HG02973 (cell line): ENCODE measurements at regions not wholly inside any gene's neighbourhood (a gene's known extent, or its start where the extent isn't known, plus 50 kb on each side); places are given as distances from the start of the nearest gene placed in this dataset.

Experiments
- ATAC-seq: cut with Tn5 transposase; IDR thresholded peaks from one replicate; pipeline ENCODE4 v1.9.1; 2021; ENCODE audit warnings: moderate library complexity; ENCODE audit not compliant: unreplicated experiment

DNA sequence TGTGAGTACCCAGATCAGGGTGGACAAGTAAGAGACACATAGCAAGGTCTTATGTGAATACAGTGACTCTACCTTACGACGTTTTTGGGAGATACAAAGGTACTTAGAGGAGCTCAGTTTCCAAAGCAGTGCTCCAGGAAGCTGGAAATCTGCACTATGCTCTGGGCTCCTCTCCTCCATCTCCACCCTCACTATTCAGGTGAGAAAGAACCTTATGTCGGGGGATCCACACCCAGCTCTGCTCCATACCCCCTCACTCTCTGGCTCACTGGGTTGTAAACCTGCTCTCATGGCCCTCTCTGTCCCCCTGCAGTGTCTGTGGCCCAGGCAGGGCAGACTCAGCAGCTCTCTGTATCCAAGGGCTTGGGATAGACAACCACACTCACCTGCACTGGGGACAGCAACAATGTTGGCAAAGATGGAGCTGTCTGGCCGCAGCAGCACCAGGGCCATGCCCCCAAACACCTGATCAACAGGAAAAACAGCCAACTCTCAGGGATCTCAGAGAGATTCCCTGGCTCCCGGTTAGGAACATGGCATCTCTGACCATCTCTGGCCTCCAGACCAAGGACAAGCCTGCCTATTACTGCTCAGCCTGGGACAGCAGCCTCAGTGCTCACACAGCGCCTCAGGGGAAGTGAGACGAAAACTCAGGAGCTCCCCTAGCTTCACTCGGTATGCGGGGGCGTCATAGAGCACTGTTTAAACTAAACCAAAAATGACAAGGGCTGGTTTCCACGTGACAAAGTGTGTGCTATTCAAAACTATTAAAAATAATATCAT is 60.9 kb upstream of the TOP3B start:
- ATAC-seq, result no peak

DNA sequence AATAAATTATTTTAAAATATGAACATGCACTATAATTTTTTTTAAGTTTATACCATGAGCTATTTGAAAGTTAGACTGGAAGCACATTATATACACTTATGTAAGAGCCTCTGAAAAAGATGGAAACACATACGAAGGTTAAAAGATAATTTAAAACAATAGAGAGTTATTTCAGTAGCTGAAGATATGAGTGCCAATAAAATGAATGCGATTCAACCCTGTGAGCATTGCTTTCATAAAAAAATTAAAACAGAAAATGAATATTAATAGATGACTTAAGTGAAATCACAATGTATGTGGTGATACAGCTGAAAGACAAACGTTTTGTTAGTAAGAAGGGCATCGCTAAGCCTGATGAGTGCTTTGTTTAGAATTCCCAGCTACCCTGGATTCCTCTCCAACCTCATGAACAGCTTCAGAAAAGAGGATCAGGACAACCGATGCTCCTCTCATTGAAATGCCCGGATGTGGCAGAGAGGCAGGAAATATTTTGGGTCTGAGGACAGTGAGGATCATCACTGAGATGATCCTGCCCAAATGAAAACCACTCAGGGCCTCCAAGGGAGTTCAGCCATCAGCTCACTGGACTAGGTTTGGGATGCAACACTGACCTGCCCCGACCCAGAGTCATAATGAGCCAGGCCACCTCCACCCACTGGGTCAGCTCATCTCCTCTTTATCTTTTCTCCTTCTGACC is 60.2 kb upstream of the TOP3B start:
- ATAC-seq, result no peak

DNA sequence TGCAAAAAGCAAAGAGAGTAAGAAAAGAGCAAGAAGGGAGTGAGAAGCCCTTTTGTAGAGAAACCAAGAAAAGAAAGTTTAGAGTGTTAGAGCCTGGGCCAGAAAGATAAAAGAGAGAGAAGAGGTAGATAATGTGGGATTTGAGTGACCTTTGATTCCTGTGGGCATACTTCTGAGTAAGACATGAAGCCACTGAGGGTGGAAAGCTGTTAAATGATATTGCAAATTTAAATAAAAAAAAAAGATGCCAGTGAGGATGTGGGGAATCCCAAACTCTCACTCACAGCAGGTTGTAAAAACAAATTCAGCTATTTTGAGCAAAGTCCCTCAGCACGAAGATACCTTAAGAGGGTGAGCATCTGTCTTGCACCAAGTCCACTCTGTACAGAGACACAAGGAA is 59.4 kb upstream of the TOP3B start:
- ATAC-seq, result no peak

DNA sequence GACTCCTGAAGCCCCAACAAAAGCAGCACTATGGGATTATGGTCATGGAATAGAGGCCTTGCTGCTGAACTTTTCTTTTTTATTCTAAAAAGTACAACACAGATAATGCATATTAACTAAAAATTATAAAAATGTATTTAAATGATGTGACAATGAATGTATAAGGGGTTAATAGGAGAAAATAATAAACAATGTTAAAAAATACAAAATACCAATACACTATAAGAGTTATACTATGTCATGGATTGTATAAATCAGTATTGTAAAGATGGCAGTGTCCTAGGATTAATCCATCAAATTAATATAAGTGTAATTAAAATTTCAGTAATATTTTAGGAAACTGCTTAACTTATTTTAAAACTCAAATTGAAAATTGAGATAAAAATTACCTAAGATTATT is 58.3 kb upstream of the TOP3B start:
- no peak for ATAC-seq

DNA sequence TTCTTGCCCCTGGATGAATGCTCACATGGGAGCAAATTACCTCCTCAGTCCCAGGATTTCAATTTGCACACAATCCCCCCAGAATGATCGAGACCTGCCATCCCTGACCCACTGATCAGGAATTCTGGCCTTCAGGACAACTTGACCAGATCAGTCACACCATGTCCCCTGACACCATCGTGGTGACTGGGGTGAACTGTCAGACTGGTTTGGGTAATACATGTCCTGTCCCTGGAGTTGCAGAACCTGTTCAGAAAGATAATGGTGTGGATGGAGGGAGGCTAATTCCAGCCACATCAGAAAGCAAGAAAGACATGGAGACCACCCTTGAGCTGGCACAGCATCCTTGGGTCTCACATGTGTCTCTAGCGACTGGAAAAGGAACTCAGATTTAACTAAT is 57.9 kb upstream of the TOP3B start:
- ATAC-seq, result no peak

DNA sequence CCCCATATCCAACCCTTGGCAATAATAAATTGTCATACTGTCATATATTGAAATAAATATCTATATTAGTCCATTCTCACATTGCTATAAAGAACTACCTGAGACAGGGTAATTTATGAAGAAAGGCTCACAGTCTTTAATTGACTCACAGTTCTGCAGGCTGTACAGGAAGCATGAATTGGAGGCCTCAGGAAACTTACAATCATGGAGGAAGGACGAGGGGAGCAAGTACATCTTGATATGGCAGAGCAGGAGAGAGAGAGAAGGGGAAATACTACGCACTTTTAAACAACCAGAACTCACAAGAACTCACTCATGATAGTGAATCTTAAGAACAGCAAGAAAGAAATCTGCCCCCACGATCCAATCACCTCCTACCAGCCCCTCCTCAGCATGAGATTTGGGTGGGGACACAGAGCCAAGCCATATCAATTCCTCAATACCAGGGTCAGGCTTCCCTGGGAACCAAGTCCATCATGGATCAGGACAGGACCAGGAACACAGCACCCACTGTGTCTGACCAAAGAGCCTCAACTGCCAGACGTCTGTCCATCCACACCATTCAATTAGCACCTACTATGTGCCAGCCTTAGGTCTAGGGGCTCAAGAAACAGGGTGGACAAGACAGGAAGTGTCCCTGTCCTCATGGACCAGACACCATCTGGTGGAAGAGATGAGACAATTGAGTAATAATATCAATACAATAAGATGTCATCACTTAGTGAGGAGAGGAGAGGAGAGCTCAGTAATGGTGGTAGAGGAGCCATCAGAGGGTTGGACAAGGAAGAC is 56.9 kb upstream of the TOP3B start:
- ATAC-seq, result no peak

DNA sequence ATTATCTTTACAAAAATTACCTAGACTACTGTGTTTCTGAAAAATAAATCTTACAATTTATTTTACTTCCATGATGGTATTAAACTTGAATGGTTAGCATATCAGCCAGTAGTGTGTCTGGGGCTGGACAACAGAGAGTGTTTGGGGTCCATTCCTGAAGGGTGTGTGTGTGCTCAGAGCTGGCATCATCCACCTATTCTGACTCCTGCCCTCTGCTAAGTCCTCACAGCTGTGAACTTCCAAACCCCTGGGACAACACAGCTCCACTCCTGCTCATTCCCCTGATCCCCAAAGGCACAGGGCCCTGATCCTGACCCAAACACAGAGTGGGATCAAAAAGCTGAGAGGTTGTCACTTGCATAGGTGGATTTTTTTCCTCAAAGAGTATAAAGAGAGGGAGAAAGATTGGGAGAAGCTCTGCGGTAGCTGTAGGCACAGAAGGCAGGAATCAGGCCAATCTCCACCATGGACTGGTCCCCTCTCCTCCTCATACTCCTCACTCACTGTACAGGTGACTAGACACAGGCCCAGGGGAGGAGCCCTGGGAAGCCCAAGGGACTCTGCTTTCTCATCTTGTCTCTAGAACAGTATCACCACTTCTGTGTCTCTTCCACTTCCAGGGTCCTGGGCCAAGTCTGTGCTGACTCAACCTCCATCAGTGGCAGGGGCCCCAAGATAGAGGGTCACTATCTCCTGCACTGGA is 55.7 kb upstream of the TOP3B start:
- ATAC-seq, result no peak

DNA sequence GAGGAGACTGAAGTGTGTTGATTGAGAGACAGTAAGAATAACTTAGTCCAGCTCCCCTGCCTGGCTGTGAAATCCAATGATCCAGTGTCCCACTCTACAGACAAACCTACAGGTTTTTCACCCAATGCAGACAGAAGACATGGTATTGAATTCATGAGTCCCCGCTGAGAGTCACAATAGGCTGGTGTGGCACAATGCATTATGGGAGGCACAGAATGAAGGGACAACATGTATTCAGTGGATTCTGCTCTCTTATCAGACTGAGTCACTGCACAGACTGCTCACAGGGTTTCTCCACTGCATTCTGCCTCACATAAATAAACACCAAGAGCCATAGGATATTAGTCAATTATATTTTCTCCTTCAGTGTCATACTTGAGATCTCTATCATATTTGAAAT is 55.2 kb upstream of the TOP3B start:
- no peak for ATAC-seq

DNA sequence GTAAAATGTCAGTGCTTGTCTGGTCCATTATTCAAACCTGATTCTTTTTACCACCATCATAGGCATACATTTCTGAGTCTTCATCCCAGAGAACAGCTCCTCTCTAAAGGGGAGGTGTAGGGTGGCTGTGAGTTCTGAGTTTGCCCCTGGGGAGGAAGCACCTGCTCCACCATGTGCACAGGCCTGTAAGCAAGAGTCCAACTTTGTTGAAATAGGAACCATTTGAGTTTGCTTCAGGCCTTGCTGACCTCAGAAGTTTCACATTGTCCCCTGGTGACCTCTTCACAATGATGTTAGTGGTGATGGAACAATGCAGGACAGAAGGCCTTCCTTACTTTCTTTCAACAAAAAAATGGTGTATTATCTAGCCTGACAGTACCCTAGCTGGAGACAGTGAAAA is 54.6 kb upstream of the TOP3B start:
- ATAC-seq, result no peak

DNA sequence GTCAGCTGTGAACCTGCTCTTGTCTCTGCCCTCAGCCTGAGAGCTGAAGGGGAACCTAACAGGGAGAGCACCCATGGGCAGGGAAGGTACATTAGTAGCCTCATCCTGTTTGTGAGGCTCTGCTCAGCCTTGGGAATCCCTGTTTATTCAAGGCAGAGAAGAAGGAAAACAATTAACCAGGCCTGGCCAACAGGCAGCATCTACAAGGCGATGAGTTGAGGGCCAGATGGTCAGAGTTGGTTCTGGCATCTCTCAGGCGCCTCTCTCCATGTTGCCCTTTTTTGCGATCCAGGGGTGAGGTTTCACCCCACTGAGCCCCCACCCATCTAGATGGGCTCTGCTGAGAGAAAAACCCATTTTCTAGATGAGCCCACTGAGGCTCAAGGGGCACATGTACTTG is 54.0 kb upstream of the TOP3B start:
- no peak for ATAC-seq

DNA sequence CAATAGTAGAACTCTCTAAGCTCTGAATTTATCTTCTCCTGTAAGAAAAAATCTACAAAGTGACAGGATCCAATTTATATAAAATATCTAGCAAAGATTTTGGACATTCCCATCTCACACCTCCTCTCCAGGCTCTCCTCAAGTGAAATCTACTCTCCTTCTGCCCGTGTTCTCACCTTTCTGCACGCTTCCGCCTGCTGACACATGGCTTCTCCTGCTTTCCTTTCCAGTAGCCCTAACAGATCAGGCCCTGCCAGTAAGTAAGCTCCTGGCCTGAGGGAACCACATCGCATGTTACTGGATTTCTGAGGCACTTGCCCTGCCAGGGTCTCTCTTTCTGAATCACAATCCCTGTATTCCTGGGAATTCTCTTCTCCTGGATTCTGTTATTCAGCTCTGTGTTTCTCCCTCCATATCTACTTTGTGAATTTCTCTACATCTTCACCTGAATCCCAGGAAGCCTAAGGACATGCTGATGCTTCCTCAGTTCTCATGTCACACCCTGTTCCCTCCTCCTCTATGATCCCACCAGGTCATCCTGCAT is 53.3 kb upstream of the TOP3B start:
- no peak for ATAC-seq

DNA sequence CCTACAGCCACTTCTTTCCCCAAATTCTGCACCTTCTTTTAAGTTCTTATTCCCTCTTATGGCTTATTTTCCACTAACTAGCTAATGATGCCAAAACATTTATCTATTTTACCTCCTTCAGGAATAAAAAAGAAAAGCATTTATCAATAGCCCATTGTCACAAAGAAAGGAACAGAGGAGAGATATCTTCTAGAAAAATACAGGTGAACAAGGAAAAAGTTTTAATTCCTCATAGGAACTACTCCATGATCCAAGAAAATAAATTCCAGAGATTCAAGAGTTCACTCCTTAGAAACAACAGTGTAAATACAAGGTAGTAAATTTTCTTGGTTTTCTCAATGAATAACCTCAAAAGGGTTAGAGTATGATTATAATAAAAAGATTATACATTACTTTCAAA is 52.6 kb upstream of the TOP3B start:
- no peak for ATAC-seq

DNA sequence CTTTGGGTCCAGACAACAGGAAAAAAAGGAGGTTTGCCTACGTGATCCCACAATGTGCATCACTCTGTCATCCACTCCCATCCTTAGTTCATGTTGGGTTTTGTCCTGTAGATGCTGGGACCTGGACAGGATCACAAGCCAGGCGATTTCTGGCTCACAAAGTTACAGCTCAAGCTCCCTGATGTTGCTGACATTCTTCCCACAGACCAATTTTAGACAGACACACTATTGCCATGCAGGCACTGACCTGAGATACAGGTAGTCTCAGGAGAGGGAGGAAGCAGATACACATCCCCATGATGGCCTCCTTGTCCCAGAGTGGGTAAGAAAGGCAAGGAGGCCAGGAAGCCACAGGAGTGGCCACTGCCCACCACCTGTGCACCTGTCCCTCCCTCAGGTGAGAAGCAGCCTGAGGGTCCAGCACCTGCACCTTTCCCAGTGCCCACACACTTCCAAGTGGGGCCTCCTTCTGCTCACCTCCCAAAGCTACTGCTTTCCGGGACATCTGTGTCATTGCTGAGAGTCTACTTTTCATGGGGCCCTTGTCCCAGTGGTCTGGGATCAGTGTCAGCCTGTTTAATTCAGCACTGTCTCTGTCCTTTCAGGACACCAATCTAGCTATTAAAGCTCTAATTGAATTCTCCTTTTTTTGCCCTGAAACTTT is 52.0 kb upstream of the TOP3B start:
- no peak for ATAC-seq

DNA sequence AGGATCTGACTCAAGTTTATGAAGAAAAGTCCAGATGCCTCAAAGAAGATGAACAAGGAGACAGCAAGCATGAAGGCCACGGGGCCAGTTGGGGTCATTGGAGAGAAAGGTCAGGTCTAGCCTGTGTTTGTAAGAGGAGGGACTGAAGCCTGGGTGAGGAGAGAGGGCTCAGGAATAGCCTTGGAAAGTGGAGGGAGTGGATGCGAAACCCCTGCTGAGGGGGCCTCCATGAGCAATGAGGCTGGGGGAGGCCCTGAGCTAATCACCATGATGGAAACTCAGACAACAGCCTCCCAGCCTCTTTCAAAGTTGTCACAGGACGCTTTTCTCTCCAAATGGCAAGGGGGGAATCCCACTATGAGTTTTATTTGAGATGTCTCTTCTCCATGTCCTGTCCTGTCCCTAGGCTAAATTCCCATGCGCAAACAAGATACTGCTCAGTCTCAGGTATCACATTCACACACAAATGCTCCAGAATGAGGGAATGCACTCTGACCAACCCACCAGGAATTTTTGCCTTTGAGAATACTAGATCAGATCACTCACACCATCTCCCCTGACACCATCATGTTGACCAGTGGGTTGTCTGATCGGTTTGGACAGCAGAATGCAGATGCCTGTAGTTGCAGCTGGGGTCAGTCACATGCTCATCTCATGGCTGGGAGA is 51.3 kb upstream of the TOP3B start:
- ATAC-seq, result no peak

DNA sequence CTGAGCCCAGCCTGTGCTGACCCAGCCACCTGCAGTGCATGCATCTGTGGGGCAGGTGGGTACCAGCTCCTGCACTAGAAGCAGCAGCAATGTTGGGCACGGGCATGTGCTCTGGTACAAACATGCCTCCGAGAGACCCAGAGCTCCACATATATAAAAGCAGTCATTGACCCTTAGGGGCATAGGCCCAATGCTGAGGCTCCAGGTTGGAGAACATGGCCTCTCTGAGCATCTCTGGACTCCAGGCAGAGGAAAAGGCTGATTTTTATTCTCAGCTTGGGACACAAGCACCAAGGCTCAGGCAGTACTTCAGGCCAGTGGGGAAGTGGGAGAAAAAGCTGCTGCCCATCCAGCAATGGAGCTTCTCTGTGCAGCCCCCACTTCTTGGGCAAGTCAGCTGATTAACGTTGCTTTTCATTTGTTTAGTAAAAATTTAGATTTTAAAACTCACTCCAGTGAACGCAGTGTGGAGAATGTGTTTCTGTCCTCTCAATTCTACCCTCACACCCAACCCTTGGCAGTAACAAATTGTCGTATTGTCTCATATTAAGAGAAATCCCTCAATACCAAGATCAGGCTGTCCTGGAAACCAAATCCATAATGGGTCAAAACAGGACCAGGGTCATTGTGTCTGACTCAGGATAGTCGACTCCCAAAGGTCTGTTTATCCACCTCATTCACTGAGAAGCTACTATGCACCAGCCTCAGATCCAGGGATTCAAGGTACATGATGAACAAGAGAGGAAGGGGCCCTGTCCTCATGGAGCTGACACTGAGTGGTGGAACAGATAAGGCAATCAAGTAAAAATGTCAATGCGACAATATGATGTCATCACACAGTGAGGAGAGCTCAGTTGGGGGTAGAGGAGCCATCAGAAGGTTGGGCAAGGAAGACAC is 50.6 kb upstream of the TOP3B start:
- no peak for ATAC-seq

DNA sequence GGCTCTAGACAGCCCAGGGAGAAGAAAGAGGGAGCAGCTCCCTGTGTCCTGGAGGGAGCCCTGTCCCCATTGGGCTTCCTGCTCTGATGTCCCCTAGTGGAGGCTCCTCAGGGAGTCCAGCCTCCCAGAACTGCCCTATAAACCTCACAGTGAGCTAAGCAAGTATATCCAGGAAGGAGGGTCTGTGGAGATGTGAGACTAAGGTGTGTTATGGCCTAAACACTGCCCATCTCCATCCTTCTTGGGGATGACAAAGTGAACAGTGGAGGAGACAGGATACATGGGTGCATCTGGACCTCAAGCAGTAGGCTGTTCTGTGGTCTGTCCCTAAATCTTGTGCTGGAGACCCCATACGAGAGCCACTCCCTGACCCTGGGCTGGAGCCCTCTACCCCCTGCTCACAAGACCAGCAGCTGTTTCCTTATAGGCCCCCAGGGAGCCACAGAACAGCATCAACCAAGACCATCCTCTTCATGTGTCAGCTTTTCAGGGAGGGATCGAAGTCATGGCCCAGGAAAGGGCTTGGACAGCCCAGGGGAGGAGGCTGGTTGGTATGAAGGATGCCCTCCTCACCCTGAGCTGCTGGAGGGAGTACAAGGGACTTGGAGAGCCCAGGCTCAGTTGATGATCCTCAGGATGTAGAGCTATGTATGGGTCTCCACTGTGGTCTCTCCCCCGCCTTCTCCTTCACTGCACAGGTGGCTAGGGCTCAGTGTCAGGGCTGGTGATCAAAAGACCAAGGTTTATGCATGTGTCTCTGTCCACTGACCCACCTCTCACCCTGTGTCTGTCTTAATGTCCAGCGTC is 49.7 kb upstream of the TOP3B start:
- no peak for ATAC-seq
